Fibroblast of skin of abdomen (primary cell): ENCODE measurements at regions not wholly inside any gene's neighbourhood (a gene's known extent, or its start where the extent isn't known, plus 50 kb on each side); places are given as distances from the start of the nearest gene placed in this dataset.
A peak's percentile ranks its signal among the peaks of the same experiment; 100 is the strongest.
"Not testable (repeated sequence)": the region's sequence is repeated elsewhere in the genome, so short reads cannot be mapped to it uniquely, and the experiment has no call there.

Experiments used
- DNase-seq: peaks from one replicate; pipeline ENCODE4 v3.0.0-alpha.2; 2013

GRCh38 chr15:44849701-44850403 lies 106.6 kb upstream of the TERB2 start:
- DNase-seq = not testable (repeated sequence)

- peak; percentile 37 for DNase-seq
These were observed 103.1 kb upstream of the TERB2 start for GRCh38 chr15:44853304-44853950.

DNA sequence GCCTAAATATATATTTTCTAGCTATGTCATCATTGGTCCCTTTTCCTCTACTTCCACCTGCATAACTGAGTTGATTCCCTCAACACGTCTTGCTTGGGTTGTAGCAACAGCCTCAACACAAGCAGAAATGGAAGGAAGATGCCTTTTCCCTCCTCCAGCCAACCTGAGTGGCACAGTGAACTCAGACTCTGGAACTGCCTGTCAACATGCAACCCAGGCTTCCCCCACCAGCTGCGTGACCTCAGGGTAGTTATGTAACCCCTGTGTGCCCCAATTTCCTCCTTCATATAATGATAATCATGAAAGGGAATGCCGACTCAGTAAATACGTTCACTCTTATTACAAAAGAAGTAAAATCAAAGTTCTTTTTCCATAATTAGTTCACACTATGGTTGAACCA lies 101.8 kb upstream of the TERB2 start:
- not testable (repeated sequence) for DNase-seq

GRCh38 chr15:44856284-44856683 lies 100.2 kb upstream of the TERB2 start:
- DNase-seq = not testable (repeated sequence)

- DNase-seq = not testable (repeated sequence)
These were observed 99.2 kb upstream of the TERB2 start for GRCh38 chr15:44857164-44857710.

- DNase-seq = not testable (repeated sequence)
These were observed 97.4 kb upstream of the TERB2 start for GRCh38 chr15:44859088-44859487.

DNA sequence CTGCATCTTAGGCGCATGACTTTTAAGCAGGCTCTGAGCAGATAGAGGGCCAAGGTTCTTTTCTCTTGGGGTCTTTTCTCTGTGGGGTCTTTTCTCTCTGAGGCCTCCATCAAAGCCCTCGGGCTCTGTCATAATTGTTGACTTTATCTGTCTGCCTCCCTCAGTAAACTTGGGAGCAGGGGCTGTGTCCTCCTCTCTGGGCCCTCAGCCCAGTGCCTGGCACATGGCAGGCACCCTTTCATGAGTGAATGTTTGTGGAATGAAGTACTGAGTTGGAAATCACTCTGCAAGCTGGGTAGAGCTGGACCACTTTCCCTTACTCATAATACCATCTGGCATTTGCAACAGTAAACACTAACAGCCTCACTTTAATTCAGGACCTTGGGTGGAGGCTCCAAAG lies 96.3 kb upstream of the TERB2 start:
- DNase-seq = not testable (repeated sequence)

DNA sequence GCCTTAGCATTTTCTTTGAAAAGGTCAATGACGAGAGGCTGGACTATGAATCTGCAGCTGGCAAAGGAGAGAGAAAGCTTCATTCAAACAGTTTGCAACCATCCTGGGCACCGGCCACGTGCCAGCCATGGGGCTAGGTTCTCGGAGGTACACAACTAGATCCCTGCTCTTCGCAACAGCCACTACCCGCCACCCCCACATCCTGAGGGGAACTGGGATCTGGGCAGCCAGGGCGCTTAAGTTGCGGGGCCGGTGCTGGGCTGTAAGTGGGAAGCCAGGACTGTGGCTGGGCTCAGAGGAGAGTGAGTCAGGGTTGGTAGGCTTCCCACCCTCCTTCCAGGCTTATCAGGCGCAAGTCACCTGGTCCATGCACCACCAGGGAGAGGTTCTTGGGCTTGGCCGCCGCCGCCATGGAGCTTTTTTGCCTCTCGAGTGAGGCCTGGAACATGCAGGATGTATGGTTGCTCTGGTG lies 95.0 kb upstream of the TERB2 start:
- DNase-seq = no peak

GRCh38 chr15:44861917-44862316 lies 94.6 kb upstream of the TERB2 start:
- DNase-seq = no peak

DNA sequence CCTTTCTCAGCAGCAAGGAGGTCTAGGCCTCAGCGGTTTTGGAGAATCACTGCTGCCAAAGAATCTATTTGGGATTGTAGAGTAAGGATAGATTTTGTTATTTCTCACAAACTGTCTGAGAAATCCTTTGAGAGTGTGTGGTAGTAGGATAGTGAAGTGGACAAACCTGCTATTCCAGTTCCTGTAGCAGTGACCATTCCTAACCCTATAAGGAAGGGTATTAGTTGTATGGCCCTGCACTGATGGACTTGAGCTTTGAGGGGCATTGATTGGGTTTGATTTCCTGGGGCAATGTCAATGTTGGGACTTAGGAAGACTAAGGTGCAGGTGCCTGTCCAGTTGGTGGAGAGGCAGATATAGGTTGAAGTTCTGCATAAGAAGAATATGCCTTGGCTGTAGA lies 93.6 kb upstream of the TERB2 start:
- not testable (repeated sequence) for DNase-seq

- DNase-seq = not testable (repeated sequence)
These were observed 88.4 kb upstream of the TERB2 start for GRCh38 chr15:44868100-44868499.

GRCh38 chr15:44870125-44870524 lies 86.4 kb upstream of the TERB2 start:
- DNase-seq = not testable (repeated sequence)

DNA sequence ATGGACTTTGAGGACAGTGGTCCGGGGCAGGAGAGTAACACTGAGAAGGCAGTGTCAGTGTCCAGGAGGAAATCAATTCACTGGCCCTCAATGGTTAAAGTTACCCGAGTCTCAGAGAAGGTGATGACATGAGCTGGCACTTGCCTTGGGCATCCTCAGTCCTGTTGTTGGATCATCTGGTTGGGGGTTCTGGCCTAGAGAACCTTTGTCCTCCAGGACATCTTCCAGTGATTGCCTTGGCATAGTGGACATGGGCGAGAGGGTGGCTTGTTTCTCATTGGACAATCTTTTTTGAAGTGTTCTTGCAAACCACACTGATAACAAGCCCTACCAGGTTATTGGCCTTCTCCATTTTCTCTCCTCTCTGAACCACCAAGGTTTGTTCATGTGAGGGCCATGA lies 83.4 kb upstream of the TERB2 start:
- DNase-seq = no peak

DNA sequence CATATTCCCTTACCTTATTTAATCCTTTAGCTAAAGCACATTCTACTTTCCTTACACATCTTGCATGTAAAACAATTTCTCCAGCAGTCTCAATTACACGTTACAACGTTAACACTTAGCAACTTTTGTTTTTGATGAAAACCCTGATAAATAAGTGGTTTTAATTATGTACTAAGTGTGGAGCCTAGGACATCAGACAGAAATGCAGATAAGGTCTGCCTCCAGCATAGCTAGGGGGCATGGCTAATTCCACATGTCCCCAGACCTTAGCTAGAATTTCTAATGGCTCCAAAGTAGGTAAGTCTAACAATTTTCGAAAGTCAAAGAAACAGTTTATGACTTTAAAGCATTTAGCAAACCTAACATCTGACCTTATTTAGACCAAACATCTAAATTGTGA lies 77.4 kb upstream of the TERB2 start:
- DNase-seq = no peak

DNA sequence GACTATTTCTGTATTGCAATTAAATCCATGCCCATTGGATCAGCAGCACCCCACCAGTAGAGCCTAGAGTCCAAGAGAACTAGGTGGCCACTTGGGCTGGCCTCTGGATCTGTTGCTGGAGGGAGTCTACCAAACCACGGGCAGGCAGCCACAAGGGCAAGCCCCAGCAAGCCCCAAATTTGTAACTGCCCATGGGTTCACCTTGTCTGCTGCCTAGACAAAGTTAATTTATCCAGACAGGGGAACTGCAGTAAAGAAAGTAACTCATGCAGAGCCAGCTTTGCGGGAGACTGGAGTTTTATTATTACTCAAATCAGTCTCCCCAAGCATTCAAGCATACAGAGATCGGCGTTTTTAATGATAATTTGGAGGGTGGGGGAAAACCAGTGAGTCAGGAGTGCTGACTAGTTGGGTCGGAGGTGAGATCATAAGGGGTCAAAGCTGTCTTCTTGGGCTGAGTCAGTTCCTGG lies 74.0 kb upstream of the TERB2 start:
- DNase-seq = no peak

- DNase-seq = no peak
These were observed 73.1 kb upstream of the TERB2 start for GRCh38 chr15:44883199-44883877.

GRCh38 chr15:44898890-44899651 lies 57.4 kb upstream of the TERB2 start:
- DNase-seq = not testable (repeated sequence)

DNA sequence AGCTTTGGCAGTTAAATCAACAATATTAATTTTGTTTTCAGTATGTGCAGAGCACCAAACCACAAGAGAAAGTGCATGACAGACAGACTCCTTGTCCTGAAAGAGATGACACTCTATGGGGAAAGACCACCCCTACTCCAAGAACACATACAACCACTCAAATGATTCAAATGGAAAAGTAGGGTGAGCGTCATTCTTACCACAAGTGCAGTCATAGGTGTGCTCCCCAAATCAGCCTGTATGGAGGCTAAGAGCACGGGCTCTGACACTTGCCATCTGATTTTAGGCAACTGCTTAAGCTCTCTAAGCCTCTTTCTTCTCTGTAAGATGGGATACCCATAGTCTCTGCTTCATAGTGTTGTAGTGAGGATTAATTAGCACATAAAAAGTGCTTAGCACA lies 56.7 kb upstream of the TERB2 start:
- DNase-seq = not testable (repeated sequence)

GRCh38 chr15:44900796-44901195 lies 55.7 kb upstream of the TERB2 start:
- DNase-seq = not testable (repeated sequence)

DNA sequence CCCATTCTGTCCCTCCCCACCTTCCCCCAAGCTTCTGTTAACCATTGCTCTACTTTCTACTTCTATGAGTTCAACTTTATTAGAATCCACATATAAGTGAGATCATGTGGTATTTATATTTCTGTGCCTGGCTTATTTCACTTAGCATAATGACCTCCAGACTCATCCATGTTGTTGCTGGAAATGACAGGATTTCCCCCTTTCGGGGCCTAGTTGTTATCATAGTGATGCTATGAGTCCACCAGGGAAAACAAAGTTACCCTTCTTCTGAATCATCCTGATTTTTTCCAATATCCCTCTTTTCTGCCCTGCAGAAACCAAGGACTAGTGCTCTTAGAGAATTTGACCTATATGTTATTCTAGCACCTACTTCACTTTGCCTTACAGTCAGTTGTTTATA lies 53.2 kb upstream of the TERB2 start:
- DNase-seq = peak; percentile 11

GRCh38 chr15:44904651-44905340 lies 51.7 kb upstream of the TERB2 start:
- not testable (repeated sequence) for DNase-seq
